IPS-NIHi11 (cell line): ENCODE measurements at regions not wholly inside any gene's neighbourhood (a gene's known extent, or its start where the extent isn't known, plus 50 kb on each side); places are given as distances from the start of the nearest gene placed in this dataset.
"Not testable (repeated sequence)": the region's sequence is repeated elsewhere in the genome, so short reads cannot be mapped to it uniquely, and the experiment has no call there.

ENCODE experiments used
- DNase-seq: peaks from one replicate; pipeline ENCODE4 v3.0.0; 2012; ENCODE audit warnings: mixed read lengths, low spot score

DNA sequence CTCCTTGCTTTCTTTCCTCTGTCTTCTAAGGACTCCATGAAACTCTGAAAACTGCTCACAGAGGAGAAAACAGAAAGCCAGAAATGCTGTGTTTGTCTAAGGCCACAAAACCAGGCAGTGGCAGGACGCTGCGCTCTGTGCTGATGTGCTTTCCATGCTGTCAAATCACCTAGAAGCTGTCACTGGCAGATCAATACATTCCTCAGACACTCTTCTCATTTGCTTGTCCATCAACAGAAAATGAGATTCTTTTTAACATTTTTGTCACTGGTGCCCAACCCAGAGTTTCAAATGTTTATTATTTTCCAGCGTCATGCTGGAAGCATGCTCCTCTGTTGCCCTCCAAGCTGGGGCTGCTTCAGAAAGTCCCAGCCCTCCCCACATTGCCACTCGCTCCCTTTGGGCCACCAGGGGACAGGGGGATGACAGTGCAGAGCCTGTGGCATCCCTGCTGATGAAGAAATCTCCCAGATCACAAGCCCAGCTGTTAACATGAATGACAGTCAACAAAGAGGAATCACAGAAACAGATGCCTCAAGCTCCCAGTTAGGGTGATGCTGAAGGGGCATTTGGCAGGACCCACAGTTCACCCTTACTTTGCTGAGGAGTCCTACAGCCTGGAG lies 117.5 kb upstream of the MEIS1 start:
- no peak for DNase-seq

DNA sequence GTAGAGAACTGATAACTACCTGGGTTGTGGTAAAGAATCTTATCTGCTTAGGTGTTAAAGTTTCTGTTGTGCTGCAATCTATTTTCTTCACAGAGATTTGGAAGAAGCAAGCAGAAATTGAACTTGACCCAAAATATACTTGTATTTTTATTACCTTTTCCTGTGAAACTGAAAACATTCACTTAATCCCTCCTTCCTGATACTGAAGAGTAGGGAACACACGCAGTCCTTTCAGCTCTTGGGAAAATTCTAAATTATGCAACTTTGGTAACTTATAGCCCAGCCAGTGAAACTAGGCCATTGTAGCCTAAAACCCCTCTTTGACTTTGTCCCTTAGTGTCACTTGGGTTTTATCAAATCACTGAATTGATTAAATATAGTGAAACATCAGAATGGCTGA lies 128.4 kb upstream of the MEIS1 start:
- DNase-seq = no peak

DNA sequence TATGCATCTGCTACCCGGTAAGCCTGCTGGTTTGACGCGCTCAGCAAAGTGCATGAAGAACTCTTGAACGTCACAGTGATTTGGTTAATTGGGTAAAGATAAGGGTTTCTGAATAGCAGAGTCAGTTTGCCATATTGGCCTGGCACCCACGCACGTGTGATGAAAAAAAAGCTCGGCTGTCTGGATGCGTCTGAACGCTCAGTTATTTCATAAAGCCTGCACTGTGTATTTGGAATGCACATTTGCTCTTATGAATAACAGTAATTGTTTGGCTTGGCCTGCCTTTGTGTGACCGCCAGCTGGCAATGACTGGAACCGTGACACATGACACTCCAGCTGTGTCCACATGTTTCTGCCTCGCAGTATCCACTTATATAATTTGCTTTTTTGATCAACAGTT lies 129.2 kb upstream of the MEIS1 start:
- DNase-seq = no peak

DNA sequence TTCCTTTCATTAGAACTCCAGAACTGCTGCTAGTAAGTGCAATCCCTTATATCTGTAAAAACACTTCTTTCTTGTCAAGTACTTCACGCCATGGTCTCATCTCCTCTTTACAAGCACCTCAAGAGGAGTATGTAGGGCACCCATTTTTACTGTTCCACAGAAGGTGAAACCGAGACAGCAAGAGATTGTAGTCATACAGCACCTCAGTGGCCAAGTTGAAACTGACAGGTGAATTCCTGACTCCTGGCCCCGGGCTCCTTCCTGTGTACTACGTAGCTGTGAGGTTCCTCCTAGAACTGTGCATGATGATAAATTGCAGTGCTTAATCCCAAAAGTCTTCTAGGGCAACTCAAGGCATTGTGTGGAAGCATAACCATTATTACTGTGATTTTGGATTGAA lies 131.5 kb upstream of the MEIS1 start:
- no peak for DNase-seq

DNA sequence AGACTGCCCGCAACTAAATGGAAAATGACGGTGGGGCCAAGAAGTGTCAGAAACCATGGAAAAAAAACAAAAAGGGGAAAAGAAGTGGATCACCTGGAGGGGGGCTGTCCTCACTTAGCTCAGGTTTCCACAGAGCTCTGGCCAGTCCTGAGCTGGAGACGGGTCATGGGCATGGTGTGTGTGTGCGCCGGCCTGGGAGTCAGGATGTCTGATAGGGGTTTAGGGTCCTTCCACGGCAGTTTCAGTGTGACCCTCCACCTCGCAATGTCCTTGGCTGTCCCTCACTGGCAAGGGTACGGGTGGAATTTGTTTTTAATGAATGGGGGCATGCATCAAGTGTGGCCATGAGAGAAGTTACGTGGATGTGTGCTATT lies 133.2 kb upstream of the MEIS1 start:
- no peak for DNase-seq

DNA sequence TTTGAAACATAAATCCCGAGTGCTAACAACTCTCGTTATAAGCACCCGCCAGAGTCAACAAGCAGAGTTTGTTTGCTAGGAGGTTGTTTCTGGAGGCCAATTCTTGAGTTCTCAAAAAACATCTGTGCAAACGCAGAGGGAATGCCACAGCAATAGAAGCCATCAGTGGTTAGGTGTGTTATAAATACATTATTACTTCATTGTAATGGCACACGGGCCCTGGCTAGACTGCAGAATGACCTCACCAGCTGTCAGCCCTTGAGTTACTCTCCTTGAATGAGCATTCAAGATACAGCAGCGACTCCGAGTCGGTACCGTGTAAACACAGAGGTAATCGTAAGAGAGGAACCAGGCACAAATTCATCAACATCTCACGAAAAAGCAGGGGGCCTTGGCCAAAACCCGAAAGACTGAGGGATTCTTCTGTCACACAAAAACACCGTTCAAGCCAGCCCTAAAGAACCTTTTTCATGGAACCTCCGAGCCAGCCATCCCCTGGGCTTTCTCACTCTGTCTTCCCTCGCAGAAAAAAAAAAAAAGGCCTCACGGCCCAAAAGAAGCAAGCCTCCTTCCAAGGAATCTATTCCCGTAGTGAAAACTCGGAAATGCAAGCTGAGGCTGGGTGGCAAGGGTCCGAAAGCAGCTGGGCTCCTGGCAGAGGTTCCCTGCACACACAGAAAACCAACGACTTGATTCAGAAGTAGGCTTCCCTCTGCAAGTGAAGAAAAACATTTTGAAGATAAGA lies 133.7 kb upstream of the MEIS1 start:
- DNase-seq = no peak

DNA sequence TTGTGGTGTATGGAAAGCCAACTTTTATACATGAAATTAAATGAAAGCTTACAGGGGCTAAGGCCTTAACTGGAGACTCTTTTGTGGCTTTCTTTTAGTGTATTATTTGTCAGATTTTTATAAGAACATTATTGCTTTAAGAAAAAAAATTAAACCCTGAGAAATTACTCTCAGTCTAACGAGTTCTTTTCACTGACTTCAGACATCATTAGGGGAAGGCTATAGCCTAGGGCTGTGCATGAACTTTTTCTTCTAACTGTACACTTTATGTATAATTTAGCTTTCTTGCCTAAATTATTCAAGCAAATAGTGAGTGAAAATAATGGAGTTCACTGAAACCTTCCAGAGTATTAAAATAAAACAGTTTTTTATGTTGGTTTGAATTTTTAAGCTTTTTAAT lies 151.1 kb upstream of the MEIS1 start:
- no peak for DNase-seq

DNA sequence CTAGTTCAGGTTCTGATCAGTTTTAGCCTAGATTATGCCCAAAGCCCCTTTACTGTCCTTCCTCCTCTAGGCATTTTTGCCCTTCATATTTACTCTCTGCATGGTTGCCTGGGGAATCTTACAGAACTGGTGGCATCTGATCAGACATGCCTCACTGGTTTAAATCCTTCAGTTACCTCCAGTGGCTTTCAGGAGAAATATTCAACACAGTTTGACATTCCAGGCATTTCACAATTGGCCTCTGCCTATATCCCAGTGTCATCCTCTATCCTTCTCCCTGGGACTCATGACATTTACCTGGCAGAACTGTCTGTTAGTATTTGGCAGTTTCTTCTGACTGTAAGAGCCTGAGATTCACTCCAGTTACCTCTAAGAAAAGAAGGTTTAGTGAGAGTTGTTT lies 152.9 kb upstream of the MEIS1 start:
- DNase-seq = no peak

DNA sequence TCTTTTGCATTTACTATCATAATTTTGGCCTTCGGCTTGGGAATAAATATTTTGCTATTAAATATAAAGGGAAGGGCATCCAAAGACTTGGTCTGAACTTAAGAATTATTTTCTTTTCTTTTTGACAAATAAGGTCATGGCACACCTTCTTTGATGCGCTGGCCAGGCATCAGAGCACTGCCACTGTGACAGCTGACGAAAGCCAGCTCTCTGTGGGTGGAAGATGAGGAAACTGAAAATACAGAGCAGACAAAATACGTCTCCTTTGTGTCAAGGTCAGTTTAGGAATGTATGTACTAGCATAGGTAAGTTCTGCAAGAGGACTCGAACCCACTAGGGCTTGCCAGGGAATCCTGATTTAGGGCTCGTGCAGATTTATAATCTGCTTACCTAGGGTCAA lies 155.9 kb upstream of the MEIS1 start:
- DNase-seq = no peak

DNA sequence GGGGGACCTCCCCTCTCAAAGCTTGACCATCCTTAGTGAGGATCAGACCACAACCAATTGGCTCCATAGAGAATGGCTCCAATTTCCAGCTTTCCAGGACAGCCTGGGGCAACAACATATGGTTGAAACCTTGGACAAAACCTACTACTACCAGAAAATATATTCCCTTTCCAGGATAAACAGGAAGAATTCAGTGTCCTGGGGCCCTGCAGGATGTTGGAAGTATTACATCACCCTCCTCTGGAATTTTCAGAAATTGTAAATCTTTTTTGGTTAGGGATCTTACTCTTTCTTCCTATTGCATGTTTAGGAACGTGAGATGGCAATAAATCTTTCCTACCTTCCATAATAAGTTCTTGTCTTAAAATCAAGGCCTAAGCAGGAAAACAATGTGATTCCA lies 158.9 kb upstream of the MEIS1 start:
- no peak for DNase-seq

DNA sequence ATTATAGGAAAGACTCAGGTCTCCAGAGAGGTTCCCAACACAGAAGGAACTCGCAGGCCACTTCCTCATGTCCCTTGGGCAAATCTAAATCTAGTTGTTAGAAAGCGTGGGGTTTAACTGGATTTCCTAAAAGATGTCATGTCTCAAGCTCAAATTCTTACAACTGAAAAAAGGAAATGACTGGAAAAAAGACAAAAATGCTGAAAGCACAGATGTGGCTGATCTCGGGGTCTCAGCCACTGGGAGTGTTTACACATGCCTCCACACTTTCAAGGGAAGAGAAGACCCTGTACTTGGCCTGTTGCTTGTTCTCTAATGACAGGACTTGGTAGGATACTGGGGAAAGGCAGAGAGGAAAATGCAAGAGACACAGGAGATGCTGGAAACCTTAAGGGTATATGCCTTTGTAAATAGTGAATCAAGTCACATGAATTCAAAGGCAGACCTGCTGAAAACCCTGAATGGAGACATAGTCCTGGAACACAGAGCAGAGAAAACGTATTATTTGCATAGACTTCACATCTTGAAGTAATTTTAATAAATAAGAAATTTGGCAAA lies 160.9 kb upstream of the MEIS1 start:
- no peak for DNase-seq

DNA sequence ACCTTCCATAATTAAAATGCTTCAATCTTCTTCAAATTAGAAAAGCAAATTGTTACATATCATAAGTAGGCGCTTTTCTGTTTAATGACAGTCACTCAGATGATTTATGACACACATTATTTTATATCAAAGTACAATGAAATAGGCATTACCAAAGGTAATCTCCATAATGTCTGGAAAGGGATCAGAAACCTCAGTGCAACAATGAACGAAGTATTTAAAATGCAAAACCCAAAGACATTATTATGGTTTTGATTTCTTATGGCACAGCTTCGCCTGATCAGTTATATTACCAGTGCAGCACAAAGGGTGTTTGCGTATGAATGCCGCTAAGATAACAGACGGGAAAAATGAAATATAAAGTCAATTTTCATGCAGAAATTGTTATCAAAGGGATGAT lies 162.2 kb upstream of the MEIS1 start:
- no peak for DNase-seq

DNA sequence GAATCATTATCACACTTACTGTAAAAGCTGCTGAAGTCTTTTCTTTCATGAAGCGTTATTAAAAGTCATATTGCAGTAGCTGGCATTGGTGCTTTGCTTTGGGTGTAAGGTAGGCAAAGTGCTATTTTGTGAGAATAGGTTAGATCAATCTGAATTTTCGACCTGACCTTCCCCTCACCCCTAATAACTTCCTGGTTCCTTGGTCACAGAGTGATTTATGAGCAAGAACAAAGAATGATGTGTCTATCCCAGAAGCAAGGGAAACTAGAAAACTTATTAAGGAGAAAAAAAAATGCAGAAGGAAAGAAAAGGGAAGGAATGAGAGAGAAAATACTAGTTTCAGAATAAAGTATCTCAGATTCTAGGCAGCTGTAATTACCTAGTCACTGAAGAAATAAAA lies 163.1 kb upstream of the MEIS1 start:
- DNase-seq = no peak

DNA sequence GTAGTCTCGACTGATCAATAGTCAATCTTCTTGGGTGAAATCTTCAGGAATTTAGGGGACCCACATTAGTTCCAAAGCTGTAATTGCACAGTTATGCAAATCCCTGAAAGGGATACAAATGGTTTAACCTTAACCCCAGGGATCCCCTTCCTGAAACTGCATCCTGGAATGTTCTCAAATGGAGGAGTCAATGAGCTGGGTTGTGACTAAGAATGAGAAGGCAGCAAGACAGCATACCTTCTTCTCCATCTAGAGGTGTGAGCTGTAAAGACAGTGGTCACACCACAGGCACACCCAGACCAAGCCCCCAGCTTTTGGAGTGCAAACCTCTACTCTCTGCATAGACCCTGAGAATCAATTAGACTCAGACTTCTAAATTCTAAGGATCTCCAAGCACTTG lies 164.7 kb upstream of the MEIS1 start:
- peak; percentile 32 for DNase-seq

DNA sequence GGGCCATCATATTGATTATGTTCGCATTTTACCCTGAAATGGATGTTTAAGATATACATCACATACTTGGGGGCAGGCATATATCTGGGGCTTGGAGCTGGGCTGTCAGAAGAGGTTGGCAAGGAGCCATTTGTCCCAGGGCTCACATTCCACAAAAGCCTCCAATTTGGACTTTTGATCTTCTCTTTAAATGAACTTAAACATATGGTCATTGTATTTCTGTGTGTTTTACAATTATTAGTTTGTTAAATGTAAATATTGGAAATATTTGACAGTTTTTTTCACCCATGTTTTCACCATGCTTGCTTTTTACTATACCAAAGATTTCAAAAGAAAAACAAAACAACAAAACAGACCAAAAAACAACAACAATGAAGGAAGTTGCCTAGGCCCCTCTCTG lies 165.8 kb upstream of the MEIS1 start:
- DNase-seq = no peak

DNA sequence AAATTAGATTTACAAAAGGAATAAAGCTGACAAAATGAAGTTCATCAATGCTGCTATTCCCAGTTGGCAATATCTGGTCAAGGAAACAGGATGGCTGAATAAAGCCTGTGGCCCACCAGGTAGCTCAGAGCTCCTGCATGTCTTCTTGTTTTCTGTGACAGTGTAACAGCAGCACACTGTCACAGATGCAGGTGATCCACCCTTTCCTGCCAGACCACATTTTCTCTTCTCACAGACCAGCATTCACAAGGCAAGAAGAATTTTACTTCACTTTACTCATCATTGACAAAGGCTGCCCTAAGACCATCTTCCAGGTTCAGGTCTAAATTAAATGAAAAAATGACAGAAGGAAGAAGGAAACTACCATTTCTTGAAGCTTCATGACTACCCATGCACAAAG lies 166.2 kb upstream of the MEIS1 start:
- DNase-seq = no peak

DNA sequence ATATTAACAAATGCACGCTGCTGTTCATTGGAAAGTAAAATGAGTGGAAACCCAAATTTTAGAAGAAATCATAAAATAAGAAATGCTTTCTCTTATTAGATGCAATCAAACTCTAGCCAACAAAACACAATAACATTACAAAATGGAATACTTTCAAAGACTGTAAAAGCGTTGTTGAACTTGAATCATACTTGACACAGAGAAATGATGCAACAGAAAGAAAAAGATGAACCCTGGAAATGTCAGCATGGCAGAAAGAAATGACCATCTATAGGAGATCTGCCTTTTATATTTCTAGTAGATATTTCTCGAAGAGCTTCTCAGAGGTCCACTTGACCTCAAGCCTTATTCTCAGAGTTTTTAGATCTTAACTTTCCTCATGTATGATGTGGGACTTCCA lies 170.6 kb upstream of the MEIS1 start:
- no peak for DNase-seq

DNA sequence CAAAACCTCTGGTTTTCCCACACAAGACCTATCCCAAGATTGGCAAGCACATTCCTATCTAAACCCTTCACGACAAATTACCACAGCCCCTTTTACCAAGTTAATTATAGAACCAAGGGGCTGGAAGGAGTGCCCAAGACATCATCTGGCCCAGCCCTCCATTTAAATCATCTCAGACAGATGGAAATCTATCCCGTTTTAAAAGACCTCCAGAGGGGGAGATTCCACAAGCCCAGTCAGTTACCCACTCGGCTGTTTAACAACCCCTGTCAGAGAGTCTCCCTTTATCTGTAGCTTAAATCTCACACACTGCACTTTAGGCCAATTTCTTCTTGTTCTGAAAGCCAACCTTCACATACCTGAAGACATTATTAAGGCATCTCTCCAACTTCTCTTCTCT lies 179.1 kb upstream of the MEIS1 start:
- DNase-seq = no peak

DNA sequence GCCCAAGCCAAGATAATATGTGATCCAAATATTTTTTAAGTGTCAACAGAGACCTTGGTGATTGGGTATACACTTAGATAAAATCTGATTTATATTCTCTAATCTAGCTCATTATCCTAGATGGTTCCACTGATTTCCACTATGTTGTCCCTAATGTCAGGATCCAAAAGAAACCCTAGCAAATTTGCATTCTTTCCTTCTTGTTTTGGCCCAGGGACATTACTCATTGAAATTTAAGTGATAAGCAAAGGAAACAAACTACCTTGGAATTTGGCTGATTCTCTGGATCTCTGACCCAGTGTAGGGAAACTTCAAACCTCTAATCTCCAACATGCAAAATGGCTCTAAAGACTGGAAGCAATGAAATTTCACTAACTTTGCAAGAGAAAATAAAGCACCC lies 179.8 kb upstream of the MEIS1 start:
- no peak for DNase-seq

DNA sequence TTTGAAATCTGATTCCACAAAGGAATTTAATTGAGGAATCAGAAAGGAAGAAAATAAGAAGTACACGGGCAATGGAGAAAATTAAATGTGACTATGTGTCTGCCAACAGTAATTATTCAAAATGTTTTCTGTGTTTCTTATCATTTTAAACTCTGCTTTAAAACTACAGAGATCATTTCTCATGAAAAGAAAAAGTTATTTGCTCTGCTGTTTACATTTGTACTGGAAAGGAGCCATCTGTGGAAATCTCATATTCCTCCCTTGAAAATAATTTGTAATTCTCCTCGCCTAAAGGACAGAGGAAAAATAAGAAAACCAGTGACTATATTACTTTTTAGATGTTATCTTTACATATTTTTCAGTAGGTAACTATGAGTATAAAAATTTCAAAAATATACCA lies 181.9 kb upstream of the MEIS1 start:
- no peak for DNase-seq

DNA sequence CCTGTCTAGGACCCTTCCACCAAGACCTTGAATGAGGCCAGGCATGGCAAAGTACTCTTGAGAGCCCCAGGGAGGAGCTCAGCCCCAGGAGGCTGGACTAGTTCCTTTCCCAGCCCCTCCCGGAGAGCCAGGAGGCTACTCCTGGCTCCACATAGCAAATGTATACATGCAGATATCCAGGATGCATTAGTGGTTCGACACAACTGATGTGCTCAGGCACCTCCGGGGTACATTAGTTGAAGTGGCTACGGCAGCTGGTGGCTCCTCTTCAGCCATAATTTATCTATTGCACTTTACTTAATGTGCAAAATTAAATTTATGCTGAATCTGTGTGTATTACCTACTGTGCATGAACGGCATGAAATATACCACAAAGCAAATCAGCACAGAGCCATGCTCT lies 182.8 kb upstream of the MEIS1 start:
- no peak for DNase-seq

DNA sequence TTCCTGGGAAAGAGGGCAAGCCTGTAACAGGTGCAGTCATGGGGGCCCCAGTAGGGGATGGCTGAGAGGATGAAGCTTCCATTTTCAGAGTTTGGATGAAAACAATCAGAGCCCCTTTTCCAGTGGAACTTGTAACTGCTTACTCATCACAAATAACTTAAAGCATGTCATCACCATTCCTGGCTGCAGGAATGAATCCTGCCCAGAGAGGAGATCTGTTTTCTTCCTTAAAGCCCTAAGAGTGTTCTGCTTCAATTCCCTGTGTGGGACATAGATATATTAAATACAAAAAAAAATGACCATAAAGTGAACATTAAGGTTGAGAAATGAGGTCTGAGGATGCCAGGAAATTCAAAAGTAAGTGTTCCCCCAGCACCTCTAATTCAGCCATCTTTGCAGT lies 183.4 kb upstream of the MEIS1 start:
- no peak for DNase-seq

DNA sequence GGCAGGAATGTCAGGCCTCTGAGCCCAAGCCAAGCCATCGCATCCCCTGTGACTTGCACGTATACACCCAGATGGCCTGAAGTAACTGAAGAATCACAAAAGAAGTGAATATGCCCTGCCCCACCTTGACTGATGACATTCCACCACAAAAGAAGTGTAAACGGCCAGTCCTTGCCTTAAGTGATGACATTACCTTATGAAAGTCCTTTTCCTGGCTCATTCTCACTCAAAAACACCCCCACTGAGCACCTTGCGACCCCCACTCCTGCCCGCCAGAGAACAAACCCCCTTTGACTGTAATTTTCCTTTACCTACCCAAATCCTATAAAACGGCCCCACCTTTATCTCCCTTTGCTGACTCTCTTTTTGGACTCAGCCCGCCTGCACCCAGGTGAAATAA lies 185.8 kb upstream of the MEIS1 start:
- DNase-seq = not testable (repeated sequence)

DNA sequence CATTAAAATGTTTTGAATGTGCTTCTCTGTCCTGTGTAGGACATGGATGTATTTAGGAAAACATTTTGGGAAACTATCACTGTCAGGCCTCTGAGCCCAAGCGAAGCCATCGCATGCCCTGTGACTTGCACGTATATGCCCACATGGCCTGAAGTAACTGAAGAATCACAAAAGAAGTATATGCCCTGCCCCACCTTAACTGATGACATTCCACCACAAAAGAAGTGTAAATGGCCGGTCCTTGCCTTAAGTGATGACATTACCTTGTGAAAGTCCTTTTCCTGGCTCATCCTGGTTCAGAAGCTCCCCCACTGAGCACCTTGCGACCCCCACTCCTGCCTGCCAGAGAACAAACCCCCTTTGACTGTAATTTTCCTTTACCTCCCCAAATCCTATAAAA lies 191.1 kb upstream of the MEIS1 start:
- not testable (repeated sequence) for DNase-seq
